ENCODE measurements at regions not wholly inside any gene's neighbourhood (a gene's known extent, or its start where the extent isn't known, plus 50 kb on each side); places are given as distances from the start of the nearest gene placed in this dataset.

GRCh38 chr4:95949136-95949765 is 109.4 kb downstream of the PDHA2 start (continued):
- no peak for TF ChIP-seq CTCF (conservative IDR thresholded peaks at IDR 0.05; ENCODE audit: low read depth in 2 of 2)
- TF ChIP-seq CREB1 (CRISPR knock-in tag; IDR thresholded peaks at IDR 0.05; ENCODE audit: low read depth), result no peak
- no peak for TF ChIP-seq ZNF331 (CRISPR knock-in tag; IDR thresholded peaks at IDR 0.05; ENCODE audit: low read depth)
- TF ChIP-seq JUNB (IDR thresholded peaks at IDR 0.05; ENCODE audit: unreplicated experiment), result no peak
- TF ChIP-seq NANOG (IDR thresholded peaks at IDR 0.05; ENCODE audit: borderline replicate concordance), result no peak
- no peak for TF ChIP-seq ZNF114 (CRISPR knock-in tag; IDR thresholded peaks at IDR 0.05)
- TF ChIP-seq REST (IDR thresholded peaks at IDR 0.05; ENCODE audit: unreplicated experiment), result no peak

GRCh38 chr4:95949808-95950207 is 109.9 kb downstream of the PDHA2 start:
- no peaks in the 10 kb centered on the region for H4K20me1 ChIP-seq (replicated peaks; ENCODE audit: insufficient read depth)
- no peak overlapping the region for H3K4me2 ChIP-seq
- H3K79me2 ChIP-seq (replicated peaks; ENCODE audit: insufficient read depth), result no peaks in the 10 kb centered on the region
- H3K4me1 Mint-ChIP-seq, result peaks cover 4% of the 10 kb centered on the region; the same call in 2 of the 3 replicates
- peaks cover 26% of the 10 kb centered on the region for H3K9me3 Mint-ChIP-seq
- H3K4me1 ChIP-seq (ENCODE audit: insufficient read depth), result no peaks in the 10 kb centered on the region
- no peak overlapping the region for H3K27ac ChIP-seq (ENCODE audit: low read depth)
- peaks cover 26% of the 10 kb centered on the region for H3K36me3 Mint-ChIP-seq (ENCODE audit: low read depth)
- no peaks in the 10 kb centered on the region for H3F3A ChIP-seq (replicated peaks; ENCODE audit: low read depth)
- no peak overlapping the region for H2AFZ ChIP-seq
- H3K4me3 ChIP-seq, result no peak overlapping the region
- peaks cover 24% of the 10 kb centered on the region; the same call in 1 of the 2 replicates for H3K9me2 ChIP-seq (ENCODE audit: insufficient read depth)
- H3K27me3 Mint-ChIP-seq (ENCODE audit: insufficient read depth, low read depth, poor library complexity), result no peaks in the 10 kb centered on the region
- DNase-seq (ENCODE audit: low spot score), result no peak
- H3K36me3 ChIP-seq (ENCODE audit: insufficient read depth), result no peaks in the 10 kb centered on the region
- no peak overlapping the region for H3K4me3 Mint-ChIP-seq
- H3K27me3 ChIP-seq (ENCODE audit: insufficient read depth), result no peaks in the 10 kb centered on the region
- H3K27ac Mint-ChIP-seq, result no peak overlapping the region
- ATAC-seq, result no peak
- no peak for TF ChIP-seq POLR2AphosphoS5 (IDR thresholded peaks at IDR 0.05; ENCODE audit: low read depth)
- TF ChIP-seq EZH2 (IDR thresholded peaks at IDR 0.05; ENCODE audit: low read depth, unreplicated experiment), result no peak
- TF ChIP-seq STAT1 (IDR thresholded peaks at IDR 0.05; ENCODE audit: unreplicated experiment), result no peak
- no peak for TF ChIP-seq ZNF114 (CRISPR knock-in tag; IDR thresholded peaks at IDR 0.05)
- no peak for TF ChIP-seq ZNF331 (CRISPR knock-in tag; IDR thresholded peaks at IDR 0.05; ENCODE audit: low read depth)
- no peak for TF ChIP-seq REST (IDR thresholded peaks at IDR 0.05; ENCODE audit: unreplicated experiment)
- no peak for TF ChIP-seq JUNB (IDR thresholded peaks at IDR 0.05; ENCODE audit: unreplicated experiment)
- TF ChIP-seq EZH2phosphoT487 (IDR thresholded peaks at IDR 0.05; ENCODE audit: unreplicated experiment), result no peak
- TF ChIP-seq ETS1 (IDR thresholded peaks at IDR 0.05), result no peak
- TF ChIP-seq NANOG (IDR thresholded peaks at IDR 0.05; ENCODE audit: borderline replicate concordance), result no peak
- no peak for TF ChIP-seq CREB1 (CRISPR knock-in tag; IDR thresholded peaks at IDR 0.05; ENCODE audit: low read depth)
- no peak for TF ChIP-seq CTCF (conservative IDR thresholded peaks at IDR 0.05; ENCODE audit: low read depth in 2 of 2)

Data from GM23338 (cell line).